ENCODE measurements at regions not wholly inside any gene's neighbourhood (a gene's known extent, or its start where the extent isn't known, plus 50 kb on each side); places are given as distances from the start of the nearest gene placed in this dataset.

- no peak for DNase-seq
These were observed 1177.4 kb upstream of the GBE1 start for GRCh38 chr3:82938821-82939328.

GRCh38 chr3:82927309-82928253 lies 1166.1 kb upstream of the GBE1 start:
- DNase-seq: no peak

- DNase-seq: no peak
These were observed 1129.6 kb upstream of the GBE1 start for GRCh38 chr3:82891028-82891427.

- DNase-seq: no peak
These were observed 1121.6 kb upstream of the GBE1 start for GRCh38 chr3:82883072-82883471.

- DNase-seq: no peak
These were observed 1114.0 kb upstream of the GBE1 start for GRCh38 chr3:82875401-82875800.

GRCh38 chr3:82839871-82840270 lies 1078.4 kb upstream of the GBE1 start:
- no peak for DNase-seq

- DNase-seq: no peak
These were observed 1072.7 kb upstream of the GBE1 start for GRCh38 chr3:82834098-82834497.

- no peak for DNase-seq
These were observed 1063.0 kb upstream of the GBE1 start for GRCh38 chr3:82824491-82824890.

GRCh38 chr3:82816086-82816485 lies 1054.6 kb upstream of the GBE1 start:
- DNase-seq: no peak

- DNase-seq: no peak
These were observed 1054.1 kb upstream of the GBE1 start for GRCh38 chr3:82815417-82816058.

GRCh38 chr3:82814660-82815059 lies 1053.2 kb upstream of the GBE1 start:
- DNase-seq: no peak

- DNase-seq: no peak
These were observed 1046.3 kb upstream of the GBE1 start for GRCh38 chr3:82807781-82808180.

GRCh38 chr3:82802501-82802900 lies 1041.1 kb upstream of the GBE1 start:
- DNase-seq: no peak

- no peak for DNase-seq
These were observed 1038.8 kb upstream of the GBE1 start for GRCh38 chr3:82800248-82800647.

- no peak for DNase-seq
These were observed 1035.3 kb upstream of the GBE1 start for GRCh38 chr3:82796765-82797164.

GRCh38 chr3:82791241-82791640 lies 1029.8 kb upstream of the GBE1 start:
- no peak for DNase-seq

- DNase-seq: no peak
These were observed 1029.1 kb upstream of the GBE1 start for GRCh38 chr3:82790307-82791097.

GRCh38 chr3:82783194-82783593 lies 1021.7 kb upstream of the GBE1 start:
- no peak for DNase-seq

- no peak for DNase-seq
These were observed 1011.8 kb upstream of the GBE1 start for GRCh38 chr3:82773207-82773606.

- no peak for DNase-seq
These were observed 1003.1 kb upstream of the GBE1 start for GRCh38 chr3:82764521-82764920.

- DNase-seq: no peak
These were observed 1000.4 kb upstream of the GBE1 start for GRCh38 chr3:82761858-82762257.

- DNase-seq: no peak
These were observed 984.1 kb upstream of the GBE1 start for GRCh38 chr3:82745544-82745943.

- DNase-seq: no peak
These were observed 981.8 kb upstream of the GBE1 start for GRCh38 chr3:82743196-82743595.

Data from DMS79 treated with DMSO at 0.1 percent for 48 hours (cell line).